GM12878 (cell line): ENCODE measurements at regions not wholly inside any gene's neighbourhood (a gene's known extent, or its start where the extent isn't known, plus 50 kb on each side); places are given as distances from the start of the nearest gene placed in this dataset.

Source experiments
- BCL11A ChIP-seq: IDR thresholded peaks from 2 replicates; pipeline ENCODE4 v1.6.1; 2011; ENCODE audit warnings: low read depth, low read length
- FOS ChIP-seq: IDR thresholded peaks from 3 replicates; pipeline ENCODE4 v1.6.1; 2011; ENCODE audit warnings: borderline replicate concordance; ENCODE audit not compliant: insufficient read length; ENCODE audit errors: extremely low read depth
- POLR2AphosphoS5 ChIP-seq: IDR thresholded peaks from 2 replicates; pipeline ENCODE4 v1.6.1; 2011; ENCODE audit warnings: mild to moderate bottlenecking, low read length, inconsistent platforms
- TARDBP ChIP-seq: IDR thresholded peaks from 2 replicates; pipeline ENCODE4 v1.6.1; 2016; ENCODE audit warnings: borderline replicate concordance
- TBL1XR1 ChIP-seq: IDR thresholded peaks from 2 replicates; pipeline ENCODE4 v1.6.1; 2012; ENCODE audit warnings: low read depth, low read length, improper control_type of control experiment
- ZSCAN29 ChIP-seq: fragments of 450-650 bp; IDR thresholded peaks from 2 replicates; pipeline ENCODE4 v1.6.1; 2017; ENCODE audit warnings: mild to moderate bottlenecking, moderate library complexity
- TF ChIP-seq, protein P1 (sequence below): fragments of 450-650 bp; IDR thresholded peaks from 2 replicates; pipeline ENCODE4 v1.6.1; 2017; ENCODE audit warnings: mild to moderate bottlenecking, low read depth, inconsistent platforms; ENCODE audit not compliant: poor library complexity, severe bottlenecking
- TF ChIP-seq, protein P2 (sequence below): fragments of 450-650 bp; formaldehyde crosslinking; IDR thresholded peaks from 2 replicates; pipeline ENCODE4 v1.5.0; 2022; ENCODE audit warnings: mild to moderate bottlenecking, missing genetic modification characterization

DNA sequence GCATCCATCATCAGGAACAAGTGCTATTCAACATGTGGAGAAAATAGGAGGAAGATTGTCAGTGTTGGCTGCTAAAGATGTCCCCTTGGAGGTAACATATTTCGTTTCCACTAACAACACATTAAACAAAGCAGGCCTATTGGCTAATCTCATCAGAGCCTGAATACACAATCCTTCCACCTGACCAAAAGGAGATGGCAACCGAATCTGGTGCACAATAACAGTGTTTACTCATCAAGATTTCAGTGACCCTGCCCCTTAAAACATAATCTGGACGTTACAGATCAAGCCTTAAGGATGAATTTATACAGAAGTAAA lies 582.5 kb downstream of the EFNB2 start (continued):
- TF ChIP-seq FOS (no peak), BCL11A (no peak), TBL1XR1 (no peak), TARDBP (no peak), POLR2AphosphoS5 (no peak), ZSCAN29 (no peak)
- TF ChIP-seq, protein P1, sequence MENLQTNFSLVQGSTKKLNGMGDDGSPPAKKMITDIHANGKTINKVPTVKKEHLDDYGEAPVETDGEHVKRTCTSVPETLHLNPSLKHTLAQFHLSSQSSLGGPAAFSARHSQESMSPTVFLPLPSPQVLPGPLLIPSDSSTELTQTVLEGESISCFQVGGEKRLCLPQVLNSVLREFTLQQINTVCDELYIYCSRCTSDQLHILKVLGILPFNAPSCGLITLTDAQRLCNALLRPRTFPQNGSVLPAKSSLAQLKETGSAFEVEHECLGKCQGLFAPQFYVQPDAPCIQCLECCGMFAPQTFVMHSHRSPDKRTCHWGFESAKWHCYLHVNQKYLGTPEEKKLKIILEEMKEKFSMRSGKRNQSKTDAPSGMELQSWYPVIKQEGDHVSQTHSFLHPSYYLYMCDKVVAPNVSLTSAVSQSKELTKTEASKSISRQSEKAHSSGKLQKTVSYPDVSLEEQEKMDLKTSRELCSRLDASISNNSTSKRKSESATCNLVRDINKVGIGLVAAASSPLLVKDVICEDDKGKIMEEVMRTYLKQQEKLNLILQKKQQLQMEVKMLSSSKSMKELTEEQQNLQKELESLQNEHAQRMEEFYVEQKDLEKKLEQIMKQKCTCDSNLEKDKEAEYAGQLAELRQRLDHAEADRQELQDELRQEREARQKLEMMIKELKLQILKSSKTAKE: no peak
- TF ChIP-seq, protein P2, sequence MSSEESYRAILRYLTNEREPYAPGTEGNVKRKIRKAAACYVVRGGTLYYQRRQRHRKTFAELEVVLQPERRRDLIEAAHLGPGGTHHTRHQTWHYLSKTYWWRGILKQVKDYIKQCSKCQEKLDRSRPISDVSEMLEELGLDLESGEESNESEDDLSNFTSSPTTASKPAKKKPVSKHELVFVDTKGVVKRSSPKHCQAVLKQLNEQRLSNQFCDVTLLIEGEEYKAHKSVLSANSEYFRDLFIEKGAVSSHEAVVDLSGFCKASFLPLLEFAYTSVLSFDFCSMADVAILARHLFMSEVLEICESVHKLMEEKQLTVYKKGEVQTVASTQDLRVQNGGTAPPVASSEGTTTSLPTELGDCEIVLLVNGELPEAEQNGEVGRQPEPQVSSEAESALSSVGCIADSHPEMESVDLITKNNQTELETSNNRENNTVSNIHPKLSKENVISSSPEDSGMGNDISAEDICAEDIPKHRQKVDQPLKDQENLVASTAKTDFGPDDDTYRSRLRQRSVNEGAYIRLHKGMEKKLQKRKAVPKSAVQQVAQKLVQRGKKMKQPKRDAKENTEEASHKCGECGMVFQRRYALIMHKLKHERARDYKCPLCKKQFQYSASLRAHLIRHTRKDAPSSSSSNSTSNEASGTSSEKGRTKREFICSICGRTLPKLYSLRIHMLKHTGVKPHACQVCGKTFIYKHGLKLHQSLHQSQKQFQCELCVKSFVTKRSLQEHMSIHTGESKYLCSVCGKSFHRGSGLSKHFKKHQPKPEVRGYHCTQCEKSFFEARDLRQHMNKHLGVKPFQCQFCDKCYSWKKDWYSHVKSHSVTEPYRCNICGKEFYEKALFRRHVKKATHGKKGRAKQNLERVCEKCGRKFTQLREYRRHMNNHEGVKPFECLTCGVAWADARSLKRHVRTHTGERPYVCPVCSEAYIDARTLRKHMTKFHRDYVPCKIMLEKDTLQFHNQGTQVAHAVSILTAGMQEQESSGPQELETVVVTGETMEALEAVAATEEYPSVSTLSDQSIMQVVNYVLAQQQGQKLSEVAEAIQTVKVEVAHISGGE (CRISPR knock-in tag): no peak
